Activated naive CD4-positive, alpha-beta T cell treated with anti-CD3 and anti-CD28 coated beads, Interleukin-2, amount 50 U/mL, for 24 hours (primary cell): ENCODE measurements at regions not wholly inside any gene's neighbourhood (a gene's known extent, or its start where the extent isn't known, plus 50 kb on each side); places are given as distances from the start of the nearest gene placed in this dataset.
A peak's percentile ranks its signal among the peaks of the same experiment; 100 is the strongest.

Experiments used
- H3K27ac Mint-ChIP-seq: one replicate; pipeline ENCODE4 v1.8.0; 2021; ENCODE audit warnings: mild to moderate bottlenecking, mixed read lengths
- H3K27me3 Mint-ChIP-seq: one replicate; pipeline ENCODE4 v1.8.0; 2021; ENCODE audit warnings: mixed read lengths
- H3K36me3 Mint-ChIP-seq: one replicate; pipeline ENCODE4 v1.8.0; 2021; ENCODE audit warnings: mixed read lengths
- H3K4me1 Mint-ChIP-seq: one replicate; pipeline ENCODE4 v1.8.0; 2021; ENCODE audit warnings: mixed read lengths
- H3K4me3 Mint-ChIP-seq: one replicate; pipeline ENCODE4 v1.8.0; 2021; ENCODE audit warnings: mild to moderate bottlenecking, mixed read lengths
- H3K9me3 Mint-ChIP-seq: one replicate; pipeline ENCODE4 v1.8.0; 2021; ENCODE audit warnings: mixed read lengths

DNA sequence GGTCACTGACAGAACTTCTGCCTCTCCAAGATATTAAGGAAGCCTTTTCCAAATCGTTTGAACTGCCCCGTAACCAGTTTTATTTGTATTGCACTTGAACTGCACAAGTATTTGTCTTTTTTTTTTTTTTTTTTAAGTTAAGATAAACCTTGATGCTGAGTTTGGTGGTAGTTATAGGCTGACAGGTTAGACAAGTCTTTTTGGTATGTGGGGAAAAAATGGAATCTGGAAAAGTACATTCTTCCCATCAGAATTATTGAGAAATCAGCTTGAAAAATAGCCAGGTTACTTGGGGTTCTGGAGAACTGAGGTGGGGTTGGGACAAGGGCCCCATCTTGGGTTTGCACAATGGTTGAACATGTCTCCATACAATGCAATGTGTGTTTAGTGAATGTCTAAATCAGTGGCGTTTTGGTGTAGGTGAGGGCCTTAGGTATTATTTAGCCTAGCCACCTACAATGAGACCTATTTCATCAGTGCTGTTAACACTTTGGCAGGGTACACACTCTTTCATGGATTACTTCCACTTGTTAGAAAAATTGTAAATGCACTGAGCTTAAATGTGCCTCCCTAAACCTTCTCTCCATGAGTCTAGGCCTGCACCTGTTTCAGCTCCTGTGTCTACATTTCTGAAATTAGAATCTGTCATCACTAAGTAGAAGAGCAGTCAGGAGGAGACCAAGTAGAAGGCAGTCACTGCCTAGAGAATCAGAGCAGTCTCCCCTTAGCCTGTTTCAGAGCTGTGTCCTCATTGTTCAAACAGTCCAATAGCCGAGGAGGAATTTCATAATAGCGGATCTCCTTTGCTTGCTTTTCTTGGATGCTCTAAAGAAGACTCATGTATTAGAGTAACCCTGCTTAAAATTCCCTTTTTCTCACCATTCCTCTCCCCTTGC lies 140.0 kb upstream of the HMHB1 start:
- no peak overlapping the region for H3K27ac Mint-ChIP-seq
- peaks cover 3% of the 10 kb centered on the region for H3K27me3 Mint-ChIP-seq

DNA sequence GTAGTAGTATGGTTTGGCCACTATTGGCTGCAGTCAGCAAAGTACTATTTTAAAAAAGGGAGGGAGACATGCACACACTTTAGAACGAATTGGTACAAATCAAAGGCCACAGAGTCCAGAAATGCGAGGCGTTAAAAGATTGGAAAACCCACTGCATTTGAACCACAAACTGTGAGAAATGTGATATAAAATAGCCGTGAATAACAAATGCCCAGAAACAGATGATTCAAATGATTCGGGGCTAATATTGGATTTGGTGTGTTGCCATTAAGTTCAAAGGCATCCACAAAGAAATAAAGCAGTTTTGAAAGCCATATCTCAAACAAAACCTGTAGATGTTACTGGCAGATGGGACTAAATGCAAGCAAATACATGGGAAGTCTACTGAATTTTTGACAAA lies 140.9 kb upstream of the HMHB1 start:
- Mint-ChIP-seq H3K4me3 (no peak overlapping the region), H3K4me1 (no peaks in the 10 kb centered on the region), H3K9me3 (peaks cover 9% of the 10 kb centered on the region), H3K27ac (no peak overlapping the region), H3K36me3 (no peaks in the 10 kb centered on the region), H3K27me3 (peaks cover 3% of the 10 kb centered on the region)

More for the DNA sequence above, 140.0 kb upstream of the HMHB1 start:
- Mint-ChIP-seq H3K9me3 (peaks cover 9% of the 10 kb centered on the region), H3K36me3 (no peaks in the 10 kb centered on the region), H3K4me1 (no peaks in the 10 kb centered on the region), H3K4me3 (no peak overlapping the region)

DNA sequence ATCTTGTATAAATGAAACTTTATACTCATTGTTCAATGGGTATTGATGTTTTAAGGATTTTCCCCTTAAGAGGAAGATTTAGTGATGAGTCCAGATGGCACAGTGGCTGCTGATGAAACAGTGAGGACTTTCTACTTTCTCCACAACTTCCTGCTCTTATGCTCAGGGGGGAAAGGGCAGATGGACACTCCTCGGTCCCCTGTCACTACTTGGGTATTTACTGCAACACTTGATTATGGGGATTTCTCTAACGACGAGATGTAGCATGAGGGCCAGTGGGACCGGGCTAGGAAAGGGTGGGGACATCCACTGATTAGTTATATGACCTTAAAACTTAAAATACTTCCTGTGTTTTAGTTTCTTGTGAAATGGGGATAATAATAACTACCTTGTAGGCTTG lies 146.1 kb upstream of the HMHB1 start:
- H3K27ac Mint-ChIP-seq = no peak overlapping the region
- H3K27me3 Mint-ChIP-seq = peaks cover 2% of the 10 kb centered on the region
- H3K36me3 Mint-ChIP-seq = no peaks in the 10 kb centered on the region
- no peaks in the 10 kb centered on the region for H3K4me1 Mint-ChIP-seq
- peaks cover 9% of the 10 kb centered on the region for H3K9me3 Mint-ChIP-seq
- H3K4me3 Mint-ChIP-seq = no peak overlapping the region

DNA sequence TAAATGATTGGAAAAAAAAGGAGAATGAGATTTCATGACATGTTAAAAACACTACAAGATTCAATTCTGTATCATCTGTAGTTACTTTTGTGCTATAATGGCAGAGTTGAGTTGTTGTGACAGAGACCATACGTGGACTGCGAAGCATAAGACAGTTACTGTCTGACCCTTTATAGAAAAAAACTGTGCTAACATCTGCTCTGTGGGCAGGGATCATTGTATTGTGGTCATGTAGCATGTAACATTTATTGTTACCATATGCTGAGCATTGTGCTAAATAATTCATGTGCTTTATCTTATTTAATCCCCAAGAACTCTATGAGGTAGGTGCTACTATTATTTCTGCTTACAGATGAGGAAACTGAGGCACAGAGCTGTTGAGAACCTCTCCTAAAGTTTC lies 147.3 kb upstream of the HMHB1 start:
- H3K4me3 Mint-ChIP-seq = no peak overlapping the region

DNA sequence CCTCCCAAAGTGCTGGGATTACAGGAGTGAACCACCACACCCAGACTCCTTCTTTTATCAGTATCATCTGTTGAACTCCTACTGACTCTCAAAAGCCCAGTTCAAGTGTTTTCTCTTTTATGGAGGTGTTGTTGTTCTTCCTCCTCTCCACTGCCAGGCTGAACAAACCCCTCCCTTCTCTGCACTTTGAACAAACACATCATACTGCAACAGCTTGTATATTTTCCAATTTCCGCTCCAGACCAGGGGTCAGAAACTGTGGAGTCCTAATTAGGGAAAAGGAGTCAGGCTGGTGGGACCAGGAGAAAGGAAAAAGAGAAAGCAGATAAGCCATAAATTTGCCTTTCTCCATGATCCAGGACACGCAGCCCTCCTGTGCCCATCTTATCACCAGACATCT lies 148.1 kb upstream of the HMHB1 start:
- Mint-ChIP-seq H3K9me3 (no peaks in the 10 kb centered on the region), H3K27ac (no peak overlapping the region), H3K27me3 (peaks cover 2% of the 10 kb centered on the region), H3K4me1 (no peaks in the 10 kb centered on the region), H3K4me3 (no peak overlapping the region), H3K36me3 (no peaks in the 10 kb centered on the region)

More for the DNA sequence above, 147.3 kb upstream of the HMHB1 start:
- Mint-ChIP-seq H3K4me1 (no peaks in the 10 kb centered on the region), H3K27ac (no peak overlapping the region), H3K36me3 (no peaks in the 10 kb centered on the region), H3K27me3 (peaks cover 2% of the 10 kb centered on the region), H3K9me3 (no peaks in the 10 kb centered on the region)

DNA sequence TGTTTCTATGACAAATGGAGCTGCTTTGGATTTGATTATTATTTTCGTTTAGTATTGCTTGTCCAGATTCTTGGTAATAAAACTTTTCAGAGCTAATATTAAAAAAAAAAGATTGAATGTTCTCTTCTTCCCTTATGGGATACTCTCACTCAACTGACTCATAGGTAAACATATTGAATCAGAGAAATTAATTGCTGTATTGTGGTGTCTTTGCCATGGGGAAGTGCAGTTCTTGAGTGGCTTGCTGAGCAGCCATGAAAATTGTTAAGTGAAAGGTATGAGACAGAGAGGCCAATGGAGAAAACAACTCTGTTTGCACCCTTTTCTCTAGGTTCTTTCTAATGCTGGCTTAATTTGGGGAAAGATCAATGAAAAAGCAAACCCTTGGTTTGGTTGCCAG lies 149.9 kb upstream of the HMHB1 start:
- Mint-ChIP-seq H3K36me3 (no peaks in the 10 kb centered on the region), H3K9me3 (no peaks in the 10 kb centered on the region), H3K4me3 (no peak overlapping the region), H3K4me1 (no peaks in the 10 kb centered on the region), H3K27ac (no peak overlapping the region), H3K27me3 (peaks cover 2% of the 10 kb centered on the region)

DNA sequence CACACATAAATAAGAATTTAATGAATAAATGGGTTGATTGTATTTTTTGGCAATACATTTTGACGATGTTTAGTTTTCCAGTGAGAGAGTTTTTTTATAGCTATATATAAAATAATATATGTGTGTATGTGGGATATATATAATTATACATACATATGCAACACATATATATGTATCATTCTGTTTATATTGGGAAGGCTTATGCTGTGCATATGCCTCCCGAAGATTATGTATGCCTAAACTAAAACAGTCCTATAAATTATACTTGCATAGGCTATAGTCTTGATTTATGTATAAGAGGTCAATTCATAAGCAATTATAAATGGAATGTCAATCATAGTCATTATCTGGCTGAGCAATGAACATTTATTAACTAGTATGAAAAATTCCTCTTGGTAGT lies 151.3 kb upstream of the HMHB1 start:
- H3K9me3 Mint-ChIP-seq = no peaks in the 10 kb centered on the region

DNA sequence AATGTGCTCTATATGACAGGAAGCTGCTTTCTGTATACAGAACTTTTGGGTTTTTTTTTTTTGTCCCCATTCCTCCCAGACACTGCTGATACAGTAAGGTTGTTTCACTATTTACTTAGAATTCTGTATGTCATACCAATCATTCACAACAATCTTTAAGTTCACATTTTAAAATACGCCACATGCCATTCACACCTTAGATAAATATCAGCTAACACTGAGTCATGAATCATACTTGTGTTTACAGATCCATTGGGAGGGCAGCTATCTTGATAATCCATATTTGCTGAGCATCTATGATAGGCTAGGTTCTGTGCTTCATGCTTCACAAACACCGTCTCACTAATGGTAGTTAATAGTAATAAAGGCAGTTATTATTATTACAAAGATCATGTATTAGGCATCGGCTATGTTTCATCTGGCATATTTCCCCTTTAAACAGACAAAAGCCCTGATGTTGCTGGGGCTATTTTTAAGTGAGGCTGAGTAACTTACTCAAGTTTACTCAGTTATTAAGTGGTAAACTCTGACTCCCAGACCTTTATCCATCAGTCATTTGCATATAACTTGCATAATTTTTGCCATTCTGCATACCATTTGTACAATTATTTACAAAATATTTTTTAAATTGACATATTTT lies 152.2 kb upstream of the HMHB1 start:
- Mint-ChIP-seq H3K9me3 (no peaks in the 10 kb centered on the region), H3K4me3 (no peak overlapping the region), H3K36me3 (no peaks in the 10 kb centered on the region), H3K4me1 (no peaks in the 10 kb centered on the region), H3K27ac (no peak overlapping the region), H3K27me3 (peaks cover 2% of the 10 kb centered on the region)

More for the DNA sequence above, 151.3 kb upstream of the HMHB1 start:
- H3K4me3 Mint-ChIP-seq = no peak overlapping the region
- H3K27me3 Mint-ChIP-seq = peaks cover 2% of the 10 kb centered on the region
- H3K36me3 Mint-ChIP-seq = no peaks in the 10 kb centered on the region
- no peaks in the 10 kb centered on the region for H3K4me1 Mint-ChIP-seq
- no peak overlapping the region for H3K27ac Mint-ChIP-seq

DNA sequence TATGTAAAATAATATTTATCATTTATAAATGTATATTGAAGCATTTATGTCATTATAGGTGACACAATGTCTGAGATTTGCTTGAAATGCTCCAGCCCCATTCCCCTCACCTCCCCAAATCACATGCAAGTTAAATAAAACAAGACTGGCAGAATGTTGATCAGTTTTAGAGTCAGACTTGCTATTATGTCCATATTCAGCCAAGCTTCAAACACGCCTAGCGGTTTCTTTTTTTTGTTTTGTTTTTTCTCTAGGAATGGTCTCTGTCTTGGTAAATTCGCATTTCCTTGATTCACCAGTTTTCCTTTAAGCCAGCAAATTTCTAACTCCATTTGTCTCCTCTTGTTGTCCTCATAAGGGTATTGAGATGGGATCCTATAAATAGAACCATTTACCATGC lies 153.0 kb upstream of the HMHB1 start:
- Mint-ChIP-seq H3K9me3 (no peaks in the 10 kb centered on the region), H3K36me3 (no peaks in the 10 kb centered on the region), H3K4me3 (no peak overlapping the region)

DNA sequence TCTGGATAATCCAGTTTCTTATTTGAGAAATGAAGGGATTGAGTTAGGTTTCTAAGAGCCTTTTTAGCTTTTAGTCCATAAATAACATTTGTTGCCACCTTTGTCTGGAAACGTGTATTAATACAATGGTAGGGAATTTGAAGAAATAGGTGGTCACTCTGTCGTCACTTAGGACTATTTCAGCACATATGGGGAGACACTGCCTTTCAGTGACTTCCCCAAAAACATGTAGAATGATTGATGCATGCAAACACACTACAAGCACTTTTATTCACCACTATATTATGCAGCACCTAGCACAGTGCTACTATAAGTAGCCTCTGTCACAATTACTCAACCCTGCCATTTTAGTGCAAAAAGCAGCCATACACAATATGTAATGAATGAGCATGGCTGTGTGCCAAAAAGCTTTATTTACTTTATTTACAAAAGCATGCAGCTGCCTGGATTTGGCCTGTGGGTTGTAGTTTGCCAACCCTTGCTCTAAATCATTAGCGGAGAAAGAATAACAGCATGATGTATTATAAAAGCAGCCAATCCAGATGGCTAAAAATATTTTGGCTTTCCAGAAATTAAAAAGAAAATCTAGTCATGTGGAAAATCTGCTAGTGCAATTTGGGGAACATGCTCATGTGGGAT lies 154.2 kb upstream of the HMHB1 start:
- no peaks in the 10 kb centered on the region for H3K9me3 Mint-ChIP-seq
- H3K36me3 Mint-ChIP-seq = no peaks in the 10 kb centered on the region
- peaks cover 3% of the 10 kb centered on the region for H3K4me1 Mint-ChIP-seq
- H3K4me3 Mint-ChIP-seq = no peak overlapping the region
- peaks cover 5% of the 10 kb centered on the region for H3K27me3 Mint-ChIP-seq
- H3K27ac Mint-ChIP-seq = no peak overlapping the region

More for the DNA sequence above, 153.0 kb upstream of the HMHB1 start:
- Mint-ChIP-seq H3K4me1 (no peaks in the 10 kb centered on the region), H3K27me3 (peaks cover 2% of the 10 kb centered on the region), H3K27ac (no peak overlapping the region)

DNA sequence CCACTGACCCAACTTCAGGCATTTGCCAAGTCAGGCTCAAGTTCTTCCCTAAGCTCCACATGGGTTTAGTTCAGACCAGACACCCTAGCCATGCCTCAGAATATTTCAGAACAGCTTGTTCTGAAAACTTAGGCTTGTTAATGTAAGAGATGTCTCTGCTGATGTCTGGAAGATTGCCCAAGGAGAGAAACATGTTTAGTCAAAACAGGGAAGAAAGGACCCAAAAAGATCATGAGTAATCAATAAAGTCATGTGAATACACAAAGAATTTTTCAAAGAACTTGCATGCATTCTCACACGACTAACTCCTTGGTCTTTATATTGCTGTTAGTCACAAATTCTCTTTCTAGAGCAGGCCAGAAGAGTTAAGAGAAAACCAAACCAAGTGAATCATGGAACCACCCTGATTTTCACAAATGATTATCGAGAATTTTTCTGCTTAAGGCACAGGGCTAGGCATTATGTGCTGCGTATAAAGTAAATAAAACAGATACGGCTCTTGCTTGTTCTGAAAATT lies 158.1 kb upstream of the HMHB1 start:
- no peaks in the 10 kb centered on the region for H3K9me3 Mint-ChIP-seq
- H3K4me3 Mint-ChIP-seq = no peak overlapping the region
- H3K4me1 Mint-ChIP-seq = peaks cover 10% of the 10 kb centered on the region
- H3K27me3 Mint-ChIP-seq = peaks cover 6% of the 10 kb centered on the region
- H3K27ac Mint-ChIP-seq = no peak overlapping the region
- no peaks in the 10 kb centered on the region for H3K36me3 Mint-ChIP-seq

DNA sequence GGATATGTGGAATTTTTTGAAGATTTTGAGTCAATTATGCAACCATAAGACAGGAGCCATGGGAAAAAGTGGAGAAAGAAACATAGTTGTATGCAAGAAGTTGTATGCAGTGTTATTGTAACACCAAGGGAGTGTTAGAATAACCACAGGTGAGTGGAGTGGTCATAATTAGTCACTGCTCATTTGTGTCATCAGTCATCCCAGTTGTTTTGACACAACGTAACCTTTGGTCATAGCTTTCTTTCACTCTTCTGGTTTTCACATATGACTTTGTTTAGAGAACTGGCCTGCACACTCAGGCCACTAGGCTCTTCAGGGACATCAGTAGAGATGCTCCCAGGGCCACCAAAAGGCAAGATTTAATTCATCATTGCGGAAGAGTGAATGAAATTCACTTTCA lies 158.7 kb upstream of the HMHB1 start:
- Mint-ChIP-seq H3K4me1 (peaks cover 10% of the 10 kb centered on the region), H3K9me3 (no peaks in the 10 kb centered on the region), H3K4me3 (no peak overlapping the region), H3K27me3 (peaks cover 6% of the 10 kb centered on the region), H3K27ac (no peak overlapping the region), H3K36me3 (no peaks in the 10 kb centered on the region)

DNA sequence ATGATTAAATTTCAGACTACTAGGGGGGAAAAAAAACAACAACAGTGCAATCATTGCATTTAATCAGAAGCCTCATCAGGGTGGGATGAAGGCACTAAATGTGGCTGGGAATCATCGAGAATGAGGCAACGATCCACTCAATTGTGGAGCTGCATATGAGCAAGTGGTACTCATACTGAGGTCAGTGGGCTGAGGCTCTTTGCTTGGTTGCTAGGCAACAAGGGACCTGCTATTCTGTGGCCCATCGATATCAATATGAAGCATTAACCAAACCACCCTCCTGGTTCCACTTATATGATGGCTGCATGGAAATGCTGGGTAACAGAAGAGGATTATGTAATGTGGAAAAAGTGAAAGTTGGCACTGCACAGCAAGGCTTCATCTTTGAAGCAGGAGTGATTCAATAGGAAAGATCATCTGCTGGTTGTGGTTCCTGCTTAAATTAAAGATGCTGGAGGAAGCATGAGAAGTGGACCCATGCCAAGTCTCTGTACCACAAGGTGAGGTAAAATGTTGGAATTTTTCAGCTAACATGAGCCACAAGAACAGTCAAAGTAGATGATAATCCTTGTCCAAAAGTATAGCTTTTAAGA lies 159.8 kb upstream of the HMHB1 start:
- Mint-ChIP-seq H3K4me1 (peaks cover 10% of the 10 kb centered on the region), H3K4me3 (no peak overlapping the region), H3K27ac (peak overlapping the region; percentile 74), H3K36me3 (no peaks in the 10 kb centered on the region), H3K9me3 (no peaks in the 10 kb centered on the region), H3K27me3 (peaks cover 6% of the 10 kb centered on the region)

DNA sequence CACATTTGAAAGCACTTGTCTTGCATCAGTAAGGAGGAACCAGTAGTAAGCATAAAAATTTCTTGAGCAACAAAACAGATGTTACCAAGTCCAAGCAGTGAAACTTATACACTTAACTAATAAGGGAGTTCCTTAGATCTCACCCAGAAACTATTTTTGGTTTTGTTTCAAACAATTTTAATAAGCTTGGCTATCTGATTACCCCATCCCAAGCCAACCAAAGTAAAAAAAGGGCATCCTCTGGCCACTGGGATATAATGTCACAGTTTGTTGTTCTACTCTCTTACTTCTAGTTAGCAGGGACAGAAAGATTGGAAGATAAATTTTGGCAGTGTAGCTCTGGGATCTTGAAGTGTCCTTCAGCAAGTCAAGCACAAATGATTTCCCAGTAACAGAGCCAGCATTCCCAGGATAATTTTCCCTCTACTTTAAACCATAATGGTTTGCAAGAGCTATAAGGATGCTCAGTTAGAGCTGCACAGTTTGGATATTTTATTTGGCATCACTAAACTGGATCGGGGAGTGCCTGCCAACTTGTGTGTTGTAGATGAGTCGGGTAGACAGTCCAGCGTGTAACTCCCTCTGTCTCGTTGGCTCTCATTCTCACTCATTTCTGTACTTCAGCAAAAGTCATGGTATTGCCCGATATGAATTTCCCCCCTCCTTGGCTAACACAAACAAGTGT lies 161.9 kb upstream of the HMHB1 start:
- Mint-ChIP-seq H3K36me3 (no peaks in the 10 kb centered on the region), H3K9me3 (no peaks in the 10 kb centered on the region), H3K4me3 (no peak overlapping the region), H3K4me1 (peaks cover 10% of the 10 kb centered on the region), H3K27me3 (peaks cover 6% of the 10 kb centered on the region), H3K27ac (no peak overlapping the region)

DNA sequence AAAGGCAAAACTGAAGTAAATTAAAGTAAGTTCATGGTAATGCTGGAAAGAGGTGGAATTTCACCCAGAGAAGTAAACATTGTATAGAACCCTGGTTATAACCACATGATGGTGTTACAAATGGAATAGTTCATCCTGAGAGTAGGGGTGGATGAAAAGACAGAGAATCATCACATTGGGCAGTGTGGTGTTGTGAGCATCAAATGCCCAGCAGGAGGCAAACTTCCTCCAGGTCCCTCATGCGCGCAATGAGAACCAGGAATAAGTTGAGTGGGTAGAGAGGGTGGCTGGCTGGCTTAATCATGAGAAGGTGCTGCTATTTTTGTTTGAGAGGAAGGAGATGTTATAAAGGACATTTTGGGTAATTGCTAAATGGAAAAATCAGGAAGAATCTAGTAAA lies 163.3 kb upstream of the HMHB1 start:
- peaks cover 10% of the 10 kb centered on the region for H3K4me1 Mint-ChIP-seq
- no peaks in the 10 kb centered on the region for H3K9me3 Mint-ChIP-seq
- H3K27me3 Mint-ChIP-seq = peaks cover 4% of the 10 kb centered on the region
- H3K4me3 Mint-ChIP-seq = no peak overlapping the region
- H3K27ac Mint-ChIP-seq = no peak overlapping the region
- no peaks in the 10 kb centered on the region for H3K36me3 Mint-ChIP-seq
